Sigmoid colon (tissue), 6 donors: ENCODE measurements at regions not wholly inside any gene's neighbourhood (a gene's known extent, or its start where the extent isn't known, plus 50 kb on each side); places are given as distances from the start of the nearest gene placed in this dataset.

Source experiments
- DNase-seq: peaks from one replicate; pipeline ENCODE4 v3.0.0-alpha.2; 2019
- H3K27ac ChIP-seq, 4 donors: fragments of 200-600 bp; sonication (generic); one replicate each; pipeline ENCODE4 v1.5.1; 2016 to 2019; ENCODE audit warnings: mild to moderate bottlenecking in 1 of 4
- H3K27me3 ChIP-seq, 3 donors: fragments of 200-600 bp; sonication (generic); one replicate each; pipeline ENCODE4 v1.5.1; 2019; ENCODE audit warnings: mild to moderate bottlenecking in 1 of 3
- H3K36me3 ChIP-seq, 4 donors: fragments of 200-600 bp; sonication (generic); one replicate each; pipeline ENCODE4 v1.5.1; 2016 to 2019
- H3K4me1 ChIP-seq, 4 donors: fragments of 200-600 bp; sonication (generic); one replicate each; pipeline ENCODE4 v1.5.1; 2017 to 2019
- H3K4me3 ChIP-seq, 4 donors: fragments of 200-600 bp; sonication (generic); one replicate each; pipeline ENCODE4 v1.5.1; 2017 to 2019; ENCODE audit warnings: mild to moderate bottlenecking in 2 of 4, moderate library complexity in 1 of 4
- H3K9me3 ChIP-seq, 4 donors: fragments of 200-600 bp in 3 of 4; sonication (generic) in 3 of 4; one replicate each; pipeline versions ENCODE4 v1.5.1 to v1.6.1; 2013 to 2019
- EP300 ChIP-seq, 4 donors: sonication (generic); formaldehyde crosslinking; IDR thresholded peaks; one replicate each; pipeline ENCODE4 v1.6.1; 2017; ENCODE audit warnings: antibody characterized with exemption in 4 of 4
- POLR2A ChIP-seq, 2 donors: fragments of 450-650 bp; IDR thresholded peaks; one replicate each; pipeline ENCODE4 v1.6.1; 2016; ENCODE audit warnings: antibody characterized with exemption in 2 of 2, mild to moderate bottlenecking in 2 of 2, moderate library complexity in 2 of 2
- POLR2AphosphoS5 ChIP-seq, 4 donors: sonication (generic); formaldehyde crosslinking; IDR thresholded peaks; one replicate each; pipeline ENCODE4 v1.6.1; 2017; ENCODE audit warnings: antibody characterized with exemption in 4 of 4
- WGBS, 2 donors: extraction: QIAGEN DNeasy Blood & Tissue Kit; methylation state at CpG; one replicate each; pipeline ENCODE4 v1.1.7; 2013; 5-methylcytosine and 5-hydroxymethylcytosine counted together
- intact Hi-C: fragments of 100-400 bp; cut with DNase I; formaldehyde crosslinking; loops from one replicate; pipeline ENCODE4 v1.15.1; 2023
- TF ChIP-seq, protein P1 (sequence below), 4 experiments: fragments of 450-650 bp in 3 of 4; fragments of 200-600 bp in 1 of 4; IDR thresholded peaks; one replicate each; pipeline ENCODE4 v1.5.1; 2016 to 2019; ENCODE audit warnings: antibody characterized with exemption in 4 of 4, mild to moderate bottlenecking in 3 of 4, moderate library complexity in 2 of 4
- donor health status: healthy with polysubstance abuse.
- donor health status: healthy.

DNA sequence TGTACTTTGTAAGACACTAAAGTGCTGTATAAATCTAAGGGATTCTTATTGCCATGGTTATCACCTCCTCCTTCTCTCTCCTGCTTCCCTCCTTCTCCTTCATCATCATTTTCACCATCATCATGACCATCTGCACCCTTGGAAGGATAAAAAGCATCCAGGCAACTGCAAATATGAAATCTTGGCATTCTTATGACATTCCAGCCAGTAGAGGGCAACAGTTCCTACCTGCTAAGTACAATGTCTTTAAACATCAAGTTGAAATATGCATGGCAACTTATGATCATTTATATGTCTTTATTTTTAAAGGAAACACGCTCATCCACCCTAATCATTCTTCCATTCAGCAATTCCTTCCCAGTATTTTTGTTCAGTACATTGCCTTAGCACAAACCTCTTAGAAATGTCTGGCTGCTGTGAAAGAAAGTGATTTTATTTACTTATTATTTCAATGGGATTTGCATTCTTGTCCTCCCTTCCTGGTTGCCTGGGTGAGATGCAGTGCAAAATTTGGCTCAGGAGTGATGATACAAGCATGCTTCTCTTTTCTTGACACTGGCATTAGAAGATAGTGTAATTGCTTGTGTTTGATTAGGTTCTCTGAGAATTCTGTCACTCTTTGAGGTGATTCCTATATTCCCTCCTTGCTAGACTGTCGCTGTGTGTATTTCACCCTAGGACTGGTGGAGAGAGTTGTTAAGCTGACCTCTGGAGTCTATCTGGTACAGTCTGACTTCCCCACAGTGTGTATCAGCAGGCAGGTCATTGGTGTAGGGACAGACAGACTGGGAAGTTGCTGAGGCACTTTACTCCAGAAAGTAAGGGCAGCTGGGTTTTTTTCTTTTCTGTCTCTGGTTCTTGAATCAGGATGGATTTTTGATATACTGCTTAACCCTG lies 188.5 kb upstream of the BMPER start:
- intact Hi-C loops, result no loop called here
- no peaks in the 10 kb centered on the region for H3K27me3 ChIP-seq
- TF ChIP-seq, protein P1, sequence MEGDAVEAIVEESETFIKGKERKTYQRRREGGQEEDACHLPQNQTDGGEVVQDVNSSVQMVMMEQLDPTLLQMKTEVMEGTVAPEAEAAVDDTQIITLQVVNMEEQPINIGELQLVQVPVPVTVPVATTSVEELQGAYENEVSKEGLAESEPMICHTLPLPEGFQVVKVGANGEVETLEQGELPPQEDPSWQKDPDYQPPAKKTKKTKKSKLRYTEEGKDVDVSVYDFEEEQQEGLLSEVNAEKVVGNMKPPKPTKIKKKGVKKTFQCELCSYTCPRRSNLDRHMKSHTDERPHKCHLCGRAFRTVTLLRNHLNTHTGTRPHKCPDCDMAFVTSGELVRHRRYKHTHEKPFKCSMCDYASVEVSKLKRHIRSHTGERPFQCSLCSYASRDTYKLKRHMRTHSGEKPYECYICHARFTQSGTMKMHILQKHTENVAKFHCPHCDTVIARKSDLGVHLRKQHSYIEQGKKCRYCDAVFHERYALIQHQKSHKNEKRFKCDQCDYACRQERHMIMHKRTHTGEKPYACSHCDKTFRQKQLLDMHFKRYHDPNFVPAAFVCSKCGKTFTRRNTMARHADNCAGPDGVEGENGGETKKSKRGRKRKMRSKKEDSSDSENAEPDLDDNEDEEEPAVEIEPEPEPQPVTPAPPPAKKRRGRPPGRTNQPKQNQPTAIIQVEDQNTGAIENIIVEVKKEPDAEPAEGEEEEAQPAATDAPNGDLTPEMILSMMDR (IDR thresholded peaks at IDR 0.05), result peak; percentile 12 to 56 (median 54)
- TF ChIP-seq POLR2AphosphoS5 (IDR thresholded peaks at IDR 0.05), result no peak
- no peaks in the 10 kb centered on the region for H3K9me3 ChIP-seq
- no peak overlapping the region for H3K27ac ChIP-seq
- WGBS, 2 donors, result 50 to 70% methylated on average over 2 of the region's 2 CpGs
- peaks cover 0 to 11% (median 2%) of the 10 kb centered on the region in 4 donors for H3K4me1 ChIP-seq
- DNase-seq, result no peak
- H3K4me3 ChIP-seq, result no peak overlapping the region
- no peaks in the 10 kb centered on the region for H3K36me3 ChIP-seq

DNA sequence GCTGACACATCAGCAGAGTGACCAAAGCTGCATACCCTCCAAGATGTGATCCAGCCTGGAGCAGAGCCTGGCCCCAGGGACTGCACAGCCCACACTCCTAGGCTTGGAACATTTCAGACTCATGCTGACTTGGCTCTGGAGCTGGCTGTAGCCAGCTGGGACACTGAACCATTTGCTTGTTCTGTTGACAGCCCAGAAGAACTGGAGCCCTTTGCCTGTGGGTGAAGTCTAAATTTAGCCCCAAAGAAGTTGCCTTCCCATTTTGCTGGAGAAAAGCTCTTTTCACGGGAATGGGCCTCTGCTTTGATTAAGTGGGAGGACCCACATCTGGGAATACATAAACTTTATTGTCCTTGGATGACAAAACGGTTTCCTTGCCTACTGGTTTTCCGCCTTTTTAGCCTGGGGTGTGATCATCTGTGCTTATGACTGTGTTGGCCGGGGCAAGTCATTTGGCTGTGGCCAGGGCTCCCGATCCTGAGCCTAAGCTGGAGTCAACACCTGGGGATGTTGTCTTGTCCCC lies 186.2 kb upstream of the BMPER start:
- peak overlapping the region in 1 of 4 donors; percentile 24 for H3K27ac ChIP-seq
- no peak for DNase-seq
- intact Hi-C loops, result no loop called here
- WGBS, 2 donors, result 79 to 84% methylated on average over 5 of the region's 5 CpGs
- no peaks in the 10 kb centered on the region for H3K9me3 ChIP-seq
- H3K4me3 ChIP-seq, result no peak overlapping the region
- H3K36me3 ChIP-seq, result no peaks in the 10 kb centered on the region
- peaks cover 0 to 11% (median 2%) of the 10 kb centered on the region in 4 donors for H3K4me1 ChIP-seq
- H3K27me3 ChIP-seq, result no peaks in the 10 kb centered on the region
- no peak for TF ChIP-seq POLR2A (IDR thresholded peaks at IDR 0.05)
- TF ChIP-seq, protein P1 (IDR thresholded peaks at IDR 0.05), result no peak
- TF ChIP-seq POLR2AphosphoS5 (IDR thresholded peaks at IDR 0.05), result no peak
- TF ChIP-seq EP300 (IDR thresholded peaks at IDR 0.05), result no peak

DNA sequence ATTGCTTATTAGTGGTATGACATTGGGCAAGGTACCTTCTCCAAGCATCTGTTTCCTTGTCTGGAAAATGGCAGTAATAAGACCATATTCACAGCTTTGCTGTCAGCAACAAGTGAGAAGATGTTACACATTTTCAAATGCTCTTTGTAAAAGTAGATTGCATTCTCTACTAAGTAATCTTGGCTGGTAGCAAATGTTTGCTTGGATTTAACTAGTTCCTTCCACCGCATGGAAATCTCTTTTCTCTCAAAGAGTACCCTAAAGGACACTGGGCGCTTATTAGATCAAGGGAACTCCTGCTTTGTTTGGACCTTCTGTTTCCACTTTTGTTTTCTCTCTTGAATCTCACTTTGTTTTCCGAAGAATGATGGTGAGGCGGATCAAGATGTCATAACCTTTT lies 185.2 kb upstream of the BMPER start:
- DNase-seq, result no peak
- intact Hi-C loops, result no loop called here
- TF ChIP-seq EP300 (IDR thresholded peaks at IDR 0.05), result no peak
- no peak for TF ChIP-seq POLR2A (IDR thresholded peaks at IDR 0.05)
- Histone ChIP-seq H3K27ac (no peak overlapping the region), H3K4me1 (peaks cover 0 to 11% (median 2%) of the 10 kb centered on the region in 4 donors), H3K27me3 (no peaks in the 10 kb centered on the region), H3K36me3 (no peaks in the 10 kb centered on the region), H3K4me3 (no peak overlapping the region), H3K9me3 (no peaks in the 10 kb centered on the region)
- WGBS, 2 donors, result 97% methylated on average over 4 of the region's 4 CpGs

DNA sequence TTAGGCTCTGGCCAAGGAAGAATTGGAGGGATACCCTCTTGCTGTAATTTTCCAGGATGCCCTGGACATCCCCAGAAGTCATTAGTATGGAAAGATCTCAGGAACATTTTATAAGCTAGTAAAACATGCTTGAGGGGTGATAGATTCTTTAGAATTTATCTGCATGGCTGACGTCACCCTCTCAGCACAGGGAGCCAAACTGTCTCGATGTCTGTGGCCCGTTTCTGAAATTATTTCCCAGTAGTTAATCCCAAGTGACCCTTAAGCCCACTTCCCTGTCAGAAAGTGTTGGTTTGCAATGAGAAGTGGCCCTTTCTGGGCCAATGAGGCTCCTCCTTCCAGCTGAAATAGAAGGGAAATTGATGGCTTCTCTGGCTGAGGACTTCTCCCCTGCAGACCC lies 184.5 kb upstream of the BMPER start:
- Histone ChIP-seq H3K4me1 (peaks cover 0 to 11% (median 2%) of the 10 kb centered on the region in 4 donors), H3K4me3 (no peak overlapping the region), H3K27ac (no peak overlapping the region), H3K27me3 (no peaks in the 10 kb centered on the region), H3K36me3 (no peaks in the 10 kb centered on the region), H3K9me3 (no peaks in the 10 kb centered on the region)
- TF ChIP-seq EP300 (IDR thresholded peaks at IDR 0.05) (no peak), POLR2A (IDR thresholded peaks at IDR 0.05) (no peak), POLR2AphosphoS5 (IDR thresholded peaks at IDR 0.05) (no peak)
- TF ChIP-seq, protein P1 (IDR thresholded peaks at IDR 0.05), result no peak
- DNase-seq, result no peak
- intact Hi-C loops, result no loop called here
- WGBS, 2 donors, result 88% methylated on average over 3 of the region's 3 CpGs

DNA sequence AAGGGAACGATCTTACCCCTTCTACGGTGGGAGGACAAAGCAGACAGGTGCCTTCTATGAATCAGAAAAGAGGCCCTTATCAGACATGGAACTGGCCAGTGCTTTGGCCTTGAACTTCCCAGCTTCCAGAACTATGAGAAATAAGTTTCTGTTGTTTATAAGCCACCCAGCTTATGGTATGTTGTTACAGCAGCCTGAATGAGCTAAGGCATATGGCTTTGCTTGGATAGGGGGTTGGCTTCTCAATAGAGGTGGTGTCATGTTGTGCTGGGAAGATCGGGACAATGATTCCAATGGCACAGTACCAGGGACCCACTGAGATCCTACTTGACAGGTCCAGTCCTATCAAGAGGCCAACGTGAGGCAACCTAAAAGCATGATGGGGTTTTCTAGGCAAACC lies 183.4 kb upstream of the BMPER start:
- H3K4me1 ChIP-seq, result peaks cover 0 to 11% (median 2%) of the 10 kb centered on the region in 4 donors
- DNase-seq, result no peak
- H3K4me3 ChIP-seq, result no peak overlapping the region
- 89 to 92% methylated on average over 4 of the region's 4 CpGs for WGBS, 2 donors
- intact Hi-C loops, result no loop called here
- TF ChIP-seq, protein P1 (IDR thresholded peaks at IDR 0.05), result no peak
- TF ChIP-seq POLR2AphosphoS5 (IDR thresholded peaks at IDR 0.05) (no peak), POLR2A (IDR thresholded peaks at IDR 0.05) (no peak), EP300 (IDR thresholded peaks at IDR 0.05) (no peak)
- no peaks in the 10 kb centered on the region for H3K27me3 ChIP-seq
- H3K27ac ChIP-seq, result no peak overlapping the region
- no peaks in the 10 kb centered on the region for H3K36me3 ChIP-seq
- no peaks in the 10 kb centered on the region for H3K9me3 ChIP-seq
